PC-3 (cell line): ENCODE measurements at regions not wholly inside any gene's neighbourhood (a gene's known extent, or its start where the extent isn't known, plus 50 kb on each side); places are given as distances from the start of the nearest gene placed in this dataset.

Source experiments
- ATAC-seq: fragments of 200-7000 bp; cut with Tn5 transposase; 2 replicates; pipeline ENCODE4 v1.9.1; 2020; ENCODE audit warnings: mild to moderate bottlenecking, moderate library complexity
- BruUV-seq: library from RNA; stranded (reverse); fragments of 400-500 nt; replicated peaks from 2 replicates; lab custom pipeline; 2021; lab: Mats Ljungman, UMichigan
- CTCF ChIA-PET: fragments of 300-600 bp; sonication (Branson Sonifier 250); formaldehyde crosslinking; loops from one replicate; lab custom pipeline; 2022; ENCODE audit warnings: antibody characterized with exemption; lab: Charles Lee
- POLR2A ChIA-PET: fragments of 300-600 bp; sonication (Branson Sonifier 250); formaldehyde crosslinking; loops from one replicate; lab custom pipeline; 2022; ENCODE audit warnings: antibody characterized with exemption; ENCODE audit not compliant: unreplicated experiment; lab: Charles Lee
- DNase-seq: peaks from one replicate; pipeline ENCODE4 v3.0.0-alpha.2; 2015
- H2AFZ ChIP-seq: fragments of 300-600 bp; sonication (generic); 2 replicates; pipeline ENCODE4 v1.6.0; 2016; ENCODE audit warnings: antibody characterized with exemption, low read length
- H3F3A ChIP-seq: fragments of 300-600 bp; sonication (generic); one replicate; pipeline ENCODE4 v1.6.0; 2017; ENCODE audit warnings: antibody characterized with exemption, low read length, control low read depth, mild to moderate bottlenecking; ENCODE audit not compliant: unreplicated experiment
- H3K27ac ChIP-seq: fragments of 300-600 bp; sonication (generic); 2 replicates; pipeline ENCODE4 v1.5.1; 2016; ENCODE audit warnings: mild to moderate bottlenecking, low read length
- H3K27me3 ChIP-seq: fragments of 300-600 bp; sonication (generic); 2 replicates; pipeline ENCODE4 v1.6.1; 2016; ENCODE audit warnings: low read length, mixed read lengths
- H3K36me3 ChIP-seq: fragments of 300-600 bp; sonication (generic); 2 replicates; pipeline ENCODE4 v1.6.1; 2016; ENCODE audit warnings: low read depth, mixed run types, low read length, mixed read lengths
- H3K4me1 ChIP-seq: fragments of 300-600 bp; sonication (generic); 2 replicates; pipeline ENCODE4 v1.5.1; 2016; ENCODE audit warnings: low read length; ENCODE audit not compliant: insufficient read depth
- H3K4me2 ChIP-seq: fragments of 300-600 bp; sonication (generic); 2 replicates; pipeline ENCODE4 v1.6.0; 2016; ENCODE audit warnings: low read length
- H3K4me3 ChIP-seq: fragments of 300-600 bp; sonication (generic); 2 replicates; pipeline ENCODE4 v1.5.1; 2016; ENCODE audit warnings: mild to moderate bottlenecking, low read length, mixed read lengths
- H3K79me2 ChIP-seq: fragments of 300-600 bp; sonication (generic); 2 replicates; pipeline ENCODE4 v1.6.1; 2017; ENCODE audit warnings: low read length, mixed read lengths
- H3K9ac ChIP-seq: fragments of 300-600 bp; sonication (generic); 2 replicates; pipeline ENCODE4 v1.6.0; 2016; ENCODE audit warnings: mild to moderate bottlenecking, low read length
- H3K9me2 ChIP-seq: fragments of 300-600 bp; sonication (generic); replicated peaks from 2 replicates; pipeline ENCODE4 v1.6.1; 2016; ENCODE audit warnings: mixed run types, low read length, mixed read lengths
- H3K9me3 ChIP-seq: fragments of 300-600 bp; sonication (generic); 2 replicates; pipeline ENCODE4 v1.6.1; 2016; ENCODE audit warnings: low read length, mixed read lengths
- H4K20me1 ChIP-seq: fragments of 300-600 bp; sonication (generic); 2 replicates; pipeline ENCODE4 v1.6.1; 2016; ENCODE audit warnings: low read length, mixed read lengths
- CTCF ChIP-seq: fragments of 300-600 bp; sonication (generic); conservative IDR thresholded peaks from 2 replicates; pipeline ENCODE4 v1.5.1; 2017; ENCODE audit warnings: antibody characterized with exemption, low read depth, mild to moderate bottlenecking, low read length
- EZH2 ChIP-seq: fragments of 300-600 bp; sonication (generic); IDR thresholded peaks from one replicate; pipeline ENCODE4 v1.6.1; 2017; ENCODE audit warnings: antibody characterized with exemption, mild to moderate bottlenecking, low read length; ENCODE audit not compliant: unreplicated experiment
- EZH2phosphoT487 ChIP-seq: fragments of 300-600 bp; sonication (generic); IDR thresholded peaks from 2 replicates; pipeline ENCODE4 v1.6.1; 2018; ENCODE audit warnings: mild to moderate bottlenecking, antibody characterized with exemption, low read length, borderline replicate concordance
- intact Hi-C: fragments of 100-400 bp; cut with micrococcal nuclease; formaldehyde crosslinking; loops from 2 replicates; pipeline ENCODE4 v1.9.0; 2023

GRCh38 chr1:9422321-9422720 lies 116.9 kb upstream of the SLC25A33 start:
- CTCF ChIA-PET = interaction anchor here (0.6 kb wide), 1 partner anchor 1007 kb away, joined by 4 read pairs; no protein-coding TSS in a partner anchor
- Histone ChIP-seq H3K4me1 (no peaks in the 10 kb centered on the region), H3K36me3 (no peaks in the 10 kb centered on the region), H4K20me1 (no peaks in the 10 kb centered on the region), H3K27ac (no peak overlapping the region), H3K27me3 (no peaks in the 10 kb centered on the region), H3K9ac (no peak overlapping the region), H3K9me2 (no peaks in the 10 kb centered on the region), H2AFZ (no peak overlapping the region), H3K79me2 (no peaks in the 10 kb centered on the region), H3K4me3 (no peak overlapping the region), H3K9me3 (no peaks in the 10 kb centered on the region), H3K4me2 (no peak overlapping the region), H3F3A (no peaks in the 10 kb centered on the region)
- TF ChIP-seq EZH2 (no peak), CTCF (no peak), EZH2phosphoT487 (no peak)
- POLR2A ChIA-PET = no interaction called here
- no TSS peak for BruUV-seq
- intact Hi-C loops = no loop called here
- no peak for ATAC-seq
- DNase-seq = no peak

- no TSS peak for BruUV-seq
- Histone ChIP-seq H3K4me2 (no peak overlapping the region), H3K36me3 (no peaks in the 10 kb centered on the region), H3K9ac (no peak overlapping the region), H3K79me2 (no peaks in the 10 kb centered on the region), H3K27me3 (no peaks in the 10 kb centered on the region), H3K9me3 (no peaks in the 10 kb centered on the region), H3K27ac (no peak overlapping the region), H3K9me2 (no peaks in the 10 kb centered on the region), H3F3A (no peaks in the 10 kb centered on the region), H3K4me1 (no peaks in the 10 kb centered on the region), H4K20me1 (no peaks in the 10 kb centered on the region), H3K4me3 (no peak overlapping the region), H2AFZ (no peak overlapping the region)
- DNase-seq = no peak
- intact Hi-C loops = no loop called here
- no peak for TF ChIP-seq EZH2
- ATAC-seq = no peak
- ChIA-PET CTCF (no interaction called here), POLR2A (no interaction called here)
Observed at GRCh38 chr1:9422911-9423505, 116.3 kb upstream of the SLC25A33 start.

GRCh38 chr1:9424261-9424660 lies 115.0 kb upstream of the SLC25A33 start:
- Histone ChIP-seq H3F3A (no peaks in the 10 kb centered on the region), H2AFZ (no peak overlapping the region), H3K9ac (no peak overlapping the region), H3K36me3 (no peaks in the 10 kb centered on the region), H3K4me1 (peaks cover 6% of the 10 kb centered on the region), H3K27me3 (no peaks in the 10 kb centered on the region), H3K4me2 (no peak overlapping the region), H3K27ac (no peak overlapping the region), H3K9me2 (no peaks in the 10 kb centered on the region), H4K20me1 (no peaks in the 10 kb centered on the region), H3K9me3 (no peaks in the 10 kb centered on the region), H3K79me2 (no peaks in the 10 kb centered on the region), H3K4me3 (no peak overlapping the region)
- POLR2A ChIA-PET = no interaction called here
- no peak for DNase-seq
- intact Hi-C loops = no loop called here
- TF ChIP-seq EZH2 = no peak
- TF ChIP-seq EZH2phosphoT487 = no peak
- CTCF ChIA-PET = no interaction called here
- no TSS peak for BruUV-seq
- no peak for ATAC-seq

- intact Hi-C loops = loop anchor here (5.0 kb wide), 1 partner anchor 134 kb away; the partner anchor contains the start of gene SPSB1
Observed at GRCh38 chr1:9425859-9426258, 113.4 kb upstream of the SLC25A33 start.

More at GRCh38 chr1:9425859-9426258, 113.4 kb upstream of the SLC25A33 start:
- BruUV-seq = no TSS peak
- H3K27ac ChIP-seq = no peak overlapping the region
- H3K9me3 ChIP-seq = no peaks in the 10 kb centered on the region
- no peaks in the 10 kb centered on the region for H3F3A ChIP-seq
- peaks cover 13% of the 10 kb centered on the region for H3K4me1 ChIP-seq
- no peaks in the 10 kb centered on the region for H3K79me2 ChIP-seq
- DNase-seq (no peak), ATAC-seq (no peak)
- TF ChIP-seq EZH2phosphoT487 (no peak), CTCF (no peak), EZH2 (no peak)
- no peak overlapping the region for H3K4me2 ChIP-seq
- ChIA-PET POLR2A (no interaction called here), CTCF (interaction anchor here (0.6 kb wide), 1 partner anchor 38 kb away, joined by 7 read pairs; no protein-coding TSS in a partner anchor)
- no peak overlapping the region for H3K4me3 ChIP-seq
- H3K9me2 ChIP-seq = no peaks in the 10 kb centered on the region
- H4K20me1 ChIP-seq = no peaks in the 10 kb centered on the region
- H3K9ac ChIP-seq = no peak overlapping the region
- H3K27me3 ChIP-seq = no peaks in the 10 kb centered on the region
- no peak overlapping the region for H2AFZ ChIP-seq
- no peaks in the 10 kb centered on the region for H3K36me3 ChIP-seq
